Heart left ventricle (tissue), 16 donors: ENCODE measurements at regions not wholly inside any gene's neighbourhood (a gene's known extent, or its start where the extent isn't known, plus 50 kb on each side); places are given as distances from the start of the nearest gene placed in this dataset.
"Not testable (repeated sequence)": the region's sequence is repeated elsewhere in the genome, so short reads cannot be mapped to it uniquely, and the experiment has no call there.

Source experiments
- ATAC-seq, 4 donors: fragments of 200-7000 bp; cut with Tn5 transposase; one replicate each; pipeline ENCODE4 v1.9.1; 2020 to 2022; ENCODE audit warnings: moderate library complexity in 4 of 4, mild to moderate bottlenecking in 3 of 4, moderate number of reproducible peaks in 1 of 4
- DNase-seq, 5 donors: peaks; one replicate each; pipeline ENCODE4 v3.0.0-alpha.2; 2020
- H3K27ac ChIP-seq, 12 donors: fragments of 200-600 bp; sonication (generic) in 4 of 12; one replicate each; pipeline versions ENCODE4 v1.5.0 to v1.8.0; 2016 to 2022; ENCODE audit warnings: mild to moderate bottlenecking in 2 of 12
- H3K27me3 ChIP-seq, 9 donors: fragments of 200-600 bp; sonication (generic) in 2 of 9; one replicate each; pipeline versions ENCODE4 v1.5.1 to v1.8.0; 2016 to 2022; ENCODE audit warnings: mild to moderate bottlenecking in 3 of 9
- H3K36me3 ChIP-seq, 9 donors: fragments of 200-600 bp; sonication (generic) in 2 of 9; one replicate each; pipeline versions ENCODE4 v1.5.0 to v1.8.0; 2018 to 2022; ENCODE audit warnings: mild to moderate bottlenecking in 2 of 9
- H3K4me1 ChIP-seq, 12 donors: fragments of 200-600 bp; sonication (generic) in 4 of 12; one replicate each; pipeline versions ENCODE4 v1.5.0 to v1.8.0; 2016 to 2022; ENCODE audit warnings: mild to moderate bottlenecking in 3 of 12
- H3K4me3 ChIP-seq, 12 donors: fragments of 200-600 bp; sonication (generic) in 4 of 12; one replicate each; pipeline versions ENCODE4 v1.5.0 to v1.8.0; 2017 to 2022; ENCODE audit warnings: mild to moderate bottlenecking in 9 of 12, moderate library complexity in 4 of 12
- H3K9me3 ChIP-seq, 12 donors: fragments of 200-600 bp; sonication (generic) in 4 of 12; one replicate each; pipeline versions ENCODE4 v1.5.0 to v1.8.0; 2016 to 2022; ENCODE audit warnings: mild to moderate bottlenecking in 1 of 12
- CTCF ChIP-seq, 12 donors: fragments of 200-600 bp; sonication (generic) in 4 of 12; IDR thresholded peaks; one replicate each; pipeline versions ENCODE4 v1.5.0 to v1.8.0; 2018 to 2022; ENCODE audit warnings: antibody characterized with exemption in 12 of 12, mild to moderate bottlenecking in 5 of 12
- POLR2A ChIP-seq, 2 donors: fragments of 450-650 bp; IDR thresholded peaks; one replicate each; pipeline ENCODE4 v1.6.1; 2017; ENCODE audit warnings: antibody characterized with exemption in 2 of 2, mild to moderate bottlenecking in 2 of 2, moderate library complexity in 2 of 2
- WGBS, 4 donors: extraction: QIAGEN DNeasy Blood & Tissue Kit in 2 of 4; methylation state at CpG; one replicate each; pipeline versions ENCODE4 v1.1.5 to v1.1.7; 2013 to 2018; 5-methylcytosine and 5-hydroxymethylcytosine counted together
- intact Hi-C, 10 donors: fragments of 100-400 bp; cut with DNase I; formaldehyde crosslinking; loops; one replicate each; pipeline versions ENCODE4 v1.11.1 to v1.14.2; 2022
- donor health status: ischemic (EF 13 %, LVEDD 7.1; RV severe dilation, severe dysfunction).
- donor health status: healthy with polysubstance abuse.
- donor health status: DM: no; HTN: yes; CAD: no.
- donor health status: DM: no; HTN: no; CAD: no.
- donor health status: ischemic (EF 25% LVEDD 6.9; RV normal size, moderate dysfunction).
- donor health status: ischemic (EF 25% LVEDD 5.7; RV mildly dilated, moderate dysfunction).
- donor health status: healthy.
- donor health status: DM: yes; HTN: yes; CAD: no.
- donor health status: ischemic (EF 35%, LVEDD 5.7; RV mildly dilated, moderate dysfunction).
- donor health status: nonischemic (EF 11% LVEDD 7.7; RV severe dilation, severe dysfunction).
- donor health status: DM: yes; HTN: yes; CAD: no.
- donor health status: PGD.
- donor health status: ischemic (EF 29% LVEDD 5.4; RV normal size, mild dysfunction).
- donor health status: nonischemic (EF 23%, LVEDD 6.1; RV moderate dilation, normal function).

- intact Hi-C loops = no loop called here
Observed at GRCh38 chr14:97061198-97061597, 264.0 kb downstream of the VRK1 start.

GRCh38 chr14:97061714-97062113 is 264.5 kb downstream of the VRK1 start:
- TF ChIP-seq CTCF (IDR thresholded peaks at IDR 0.05) = no peak
- no peak for TF ChIP-seq POLR2A (IDR thresholded peaks at IDR 0.05)
- peaks cover 0 to 17% (median 3%) of the 10 kb centered on the region in 9 donors for H3K27me3 ChIP-seq
- intact Hi-C loops = no loop called here
- H3K27ac ChIP-seq = no peak overlapping the region
- H3K36me3 ChIP-seq = no peaks in the 10 kb centered on the region
- no peaks in the 10 kb centered on the region for H3K4me1 ChIP-seq
- H3K9me3 ChIP-seq = no peaks in the 10 kb centered on the region
- no peak overlapping the region for H3K4me3 ChIP-seq
- WGBS, 4 donors = 84 to 96% (median 91%) methylated on average over 1 of the region's 1 CpG
- no peak for ATAC-seq
- no peak for DNase-seq

More at GRCh38 chr14:97061198-97061597, 264.0 kb downstream of the VRK1 start:
- DNase-seq (no peak), ATAC-seq (peak in 1 of 4 donors; percentile 26)
- peaks cover 0 to 17% (median 3%) of the 10 kb centered on the region in 9 donors for H3K27me3 ChIP-seq
- no peak overlapping the region for H3K4me3 ChIP-seq
- H3K27ac ChIP-seq = no peak overlapping the region
- no peaks in the 10 kb centered on the region for H3K4me1 ChIP-seq
- 84 to 92% (median 90%) methylated on average over 14 of the region's 14 CpGs for WGBS, 4 donors
- no peaks in the 10 kb centered on the region for H3K36me3 ChIP-seq
- TF ChIP-seq CTCF (IDR thresholded peaks at IDR 0.05) = no peak
- TF ChIP-seq POLR2A (IDR thresholded peaks at IDR 0.05) = no peak
- H3K9me3 ChIP-seq = no peaks in the 10 kb centered on the region

GRCh38 chr14:97065305-97066067 is 268.3 kb downstream of the VRK1 start:
- 69 to 74% (median 73%) methylated on average over 7 of the region's 7 CpGs for WGBS, 4 donors
- H3K27me3 ChIP-seq = peaks cover 0 to 12% (median 3%) of the 10 kb centered on the region in 9 donors
- H3K9me3 ChIP-seq = no peaks in the 10 kb centered on the region
- intact Hi-C loops = no loop called here
- ATAC-seq (no peak), DNase-seq (no peak)
- TF ChIP-seq CTCF (IDR thresholded peaks at IDR 0.05) (no peak), POLR2A (IDR thresholded peaks at IDR 0.05) (no peak)
- H3K4me3 ChIP-seq = no peak overlapping the region
- no peaks in the 10 kb centered on the region for H3K4me1 ChIP-seq
- H3K36me3 ChIP-seq = no peaks in the 10 kb centered on the region
- H3K27ac ChIP-seq = no peak overlapping the region

GRCh38 chr14:97066068-97066899 is 269.1 kb downstream of the VRK1 start:
- H3K4me3 ChIP-seq = no peak overlapping the region
- WGBS, 4 donors = 57 to 71% (median 67%) methylated on average over 5 to 6 of the region's 6 CpGs
- intact Hi-C loops = no loop called here
- H3K27me3 ChIP-seq = peaks cover 0 to 12% (median 3%) of the 10 kb centered on the region in 9 donors
- no peaks in the 10 kb centered on the region for H3K9me3 ChIP-seq
- no peak overlapping the region for H3K27ac ChIP-seq
- ATAC-seq (no peak), DNase-seq (no peak)
- TF ChIP-seq POLR2A (IDR thresholded peaks at IDR 0.05) = no peak
- TF ChIP-seq CTCF (IDR thresholded peaks at IDR 0.05) = no peak
- no peaks in the 10 kb centered on the region for H3K36me3 ChIP-seq
- no peaks in the 10 kb centered on the region for H3K4me1 ChIP-seq

- ATAC-seq, H3K4me1 ChIP-seq, H3K36me3 ChIP-seq, DNase-seq, H3K4me3 ChIP-seq, intact Hi-C loops, H3K9me3 ChIP-seq, H3K27ac ChIP-seq: not testable (repeated sequence)
- H3K27me3 ChIP-seq = peaks cover 0 to 17% (median 3%) of the 10 kb centered on the region in 9 donors
- WGBS, 4 donors = 98 to 100% (median 99%) methylated on average over 1 of the region's 1 CpG
Observed at GRCh38 chr14:97068293-97068692, 271.1 kb downstream of the VRK1 start.
